ENCODE measurements at regions not wholly inside any gene's neighbourhood (a gene's known extent, or its start where the extent isn't known, plus 50 kb on each side); places are given as distances from the start of the nearest gene placed in this dataset.

GRCh38 chr2:132279930-132280615, 118.3 kb upstream of the ANKRD30BL start:
- TF ChIP-seq CEBPB (IDR thresholded peaks at IDR 0.05) (no peak), RAD21 (IDR thresholded peaks at IDR 0.05; ENCODE audit: low read depth) (no peak), TAF1 (IDR thresholded peaks at IDR 0.05; ENCODE audit: low read depth) (no peak), REST (IDR thresholded peaks at IDR 0.05; ENCODE audit: low read depth) (no peak), YY1 (IDR thresholded peaks at IDR 0.05; ENCODE audit: low read depth) (no peak)
